AG04450 (cell line): ENCODE measurements at regions not wholly inside any gene's neighbourhood (a gene's known extent, or its start where the extent isn't known, plus 50 kb on each side); places are given as distances from the start of the nearest gene placed in this dataset.

Source experiments
- CTCF ChIA-PET: fragments of 300-600, 350-600 bp; formaldehyde crosslinking; extraction: SDS; loops from one replicate; lab custom pipeline; 2022; ENCODE audit warnings: antibody characterized with exemption, inconsistent platforms; lab: Charles Lee
- POLR2A ChIA-PET: fragments of 350-600 bp; formaldehyde crosslinking; extraction: SDS; loops from one replicate; lab custom pipeline; 2021; ENCODE audit warnings: antibody characterized with exemption, inconsistent platforms; lab: Yijun Ruan, JAX
- DNase-seq: peaks from one replicate; pipeline ENCODE4 v3.0.0-alpha.2; 2011; ENCODE audit warnings: low read depth, low spot score
- H3K27ac ChIP-seq: one replicate; pipeline ENCODE4 v1.5.1; 2012; ENCODE audit warnings: low read depth, low read length, control low read depth
- H3K27me3 ChIP-seq: one replicate; pipeline ENCODE4 v1.6.0; 2012; ENCODE audit warnings: low read length; ENCODE audit not compliant: control insufficient read depth, insufficient read depth
- H3K4me3 ChIP-seq: 2 replicates; pipeline ENCODE4 v1.5.1; 2011; ENCODE audit warnings: mild to moderate bottlenecking, low read depth, low read length, control low read depth
- H3K9me3 ChIP-seq: 2 replicates; pipeline ENCODE4 v1.5.1; 2012; ENCODE audit warnings: low read length; ENCODE audit not compliant: control insufficient read depth, insufficient read depth
- TF ChIP-seq, protein P1 (sequence below): IDR thresholded peaks from 2 replicates; pipeline ENCODE4 v1.5.1; 2011; ENCODE audit warnings: low read depth, low read length, control low read depth, inconsistent platforms

DNA sequence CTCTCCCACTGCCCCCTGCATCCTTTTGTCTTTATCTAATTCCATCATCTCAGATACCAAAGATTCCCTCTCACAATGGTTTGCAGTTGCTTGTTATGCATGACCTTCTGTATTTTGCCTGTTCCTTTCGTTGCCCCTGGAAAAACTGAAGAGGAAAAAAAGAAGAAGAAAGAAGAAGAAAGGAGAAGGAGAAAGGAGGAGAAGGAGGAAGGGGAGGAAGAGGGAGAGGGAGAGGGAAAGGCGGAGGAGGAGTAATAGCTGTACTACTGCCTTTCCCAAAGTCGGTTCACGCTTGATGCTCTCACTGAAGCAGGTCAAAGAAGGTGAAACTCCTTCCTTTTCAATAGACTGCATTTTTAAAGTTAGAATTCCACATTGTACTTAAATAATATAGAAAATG lies 513.8 kb downstream of the PTPRC start:
- no peak overlapping the region for H3K27ac ChIP-seq
- H3K9me3 ChIP-seq, result no peaks in the 10 kb centered on the region
- POLR2A ChIA-PET, result no interaction called here
- no peak for DNase-seq
- TF ChIP-seq, protein P1, sequence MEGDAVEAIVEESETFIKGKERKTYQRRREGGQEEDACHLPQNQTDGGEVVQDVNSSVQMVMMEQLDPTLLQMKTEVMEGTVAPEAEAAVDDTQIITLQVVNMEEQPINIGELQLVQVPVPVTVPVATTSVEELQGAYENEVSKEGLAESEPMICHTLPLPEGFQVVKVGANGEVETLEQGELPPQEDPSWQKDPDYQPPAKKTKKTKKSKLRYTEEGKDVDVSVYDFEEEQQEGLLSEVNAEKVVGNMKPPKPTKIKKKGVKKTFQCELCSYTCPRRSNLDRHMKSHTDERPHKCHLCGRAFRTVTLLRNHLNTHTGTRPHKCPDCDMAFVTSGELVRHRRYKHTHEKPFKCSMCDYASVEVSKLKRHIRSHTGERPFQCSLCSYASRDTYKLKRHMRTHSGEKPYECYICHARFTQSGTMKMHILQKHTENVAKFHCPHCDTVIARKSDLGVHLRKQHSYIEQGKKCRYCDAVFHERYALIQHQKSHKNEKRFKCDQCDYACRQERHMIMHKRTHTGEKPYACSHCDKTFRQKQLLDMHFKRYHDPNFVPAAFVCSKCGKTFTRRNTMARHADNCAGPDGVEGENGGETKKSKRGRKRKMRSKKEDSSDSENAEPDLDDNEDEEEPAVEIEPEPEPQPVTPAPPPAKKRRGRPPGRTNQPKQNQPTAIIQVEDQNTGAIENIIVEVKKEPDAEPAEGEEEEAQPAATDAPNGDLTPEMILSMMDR, result no peak
- no peaks in the 10 kb centered on the region for H3K27me3 ChIP-seq
- no peak overlapping the region for H3K4me3 ChIP-seq
- CTCF ChIA-PET, result no interaction called here

DNA sequence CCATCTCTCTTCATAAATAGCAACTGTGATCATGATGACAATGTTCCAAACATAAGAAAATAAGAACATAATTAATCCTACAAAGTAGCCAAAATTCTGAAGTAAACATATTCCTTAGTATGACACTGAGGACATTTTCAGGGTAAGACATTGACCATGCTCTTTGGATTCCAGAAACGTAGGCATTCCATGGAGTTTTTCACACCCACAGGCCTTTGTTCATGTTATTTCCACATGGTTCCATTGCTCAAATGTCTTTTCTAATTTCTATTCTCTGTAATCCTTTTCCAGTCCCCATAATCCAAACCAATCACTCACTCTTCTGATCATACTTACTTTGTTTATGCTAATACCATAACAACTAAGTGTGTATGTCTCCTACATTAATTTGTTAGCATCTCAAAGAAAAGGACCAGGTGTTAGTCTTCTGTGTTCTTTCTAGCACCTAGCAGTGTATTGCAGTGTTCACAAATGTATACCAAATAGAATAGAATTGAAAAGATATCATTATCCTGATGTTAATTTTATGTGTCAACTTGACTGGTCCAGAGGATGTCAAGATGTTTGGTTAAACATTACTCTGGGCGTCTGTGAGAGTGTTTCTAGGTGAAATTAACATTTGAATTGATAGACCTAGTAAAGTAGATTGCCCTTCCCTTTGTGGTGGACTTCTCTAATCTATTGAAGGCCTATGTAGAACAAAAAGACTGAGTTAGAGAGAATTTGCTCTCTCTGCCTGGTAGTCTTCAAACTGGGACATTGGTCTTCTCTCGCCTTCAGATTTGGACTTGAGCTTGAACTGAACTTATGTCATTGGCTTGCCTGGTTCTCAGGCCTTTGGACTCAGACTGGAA lies 516.6 kb downstream of the PTPRC start:
- H3K4me3 ChIP-seq, result no peak overlapping the region
- TF ChIP-seq, protein P1, result no peak
- CTCF ChIA-PET, result no interaction called here
- DNase-seq, result no peak
- H3K27ac ChIP-seq, result no peak overlapping the region
- no peaks in the 10 kb centered on the region for H3K9me3 ChIP-seq
- POLR2A ChIA-PET, result no interaction called here
- H3K27me3 ChIP-seq, result no peaks in the 10 kb centered on the region

DNA sequence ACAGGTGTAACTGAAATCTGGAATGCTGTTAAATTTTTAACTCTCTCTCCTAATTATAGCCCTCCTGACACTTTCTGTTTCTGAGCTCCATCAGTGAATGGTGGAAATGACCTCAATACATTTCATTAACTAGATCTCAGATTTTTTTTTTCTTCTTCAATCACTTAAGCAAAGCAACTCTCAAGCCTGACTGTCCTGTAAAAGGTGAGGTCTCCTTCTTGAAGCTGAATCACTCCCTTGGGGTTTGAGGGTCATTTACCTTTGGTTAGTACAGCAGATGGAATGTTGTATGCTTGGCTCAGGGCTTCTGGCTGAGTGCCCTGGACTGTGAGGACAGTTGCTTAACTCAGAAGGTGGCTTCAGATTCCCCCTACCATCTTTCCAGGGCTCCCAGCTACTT lies 518.7 kb downstream of the PTPRC start:
- Histone ChIP-seq H3K9me3 (no peaks in the 10 kb centered on the region), H3K27ac (no peak overlapping the region), H3K27me3 (no peaks in the 10 kb centered on the region), H3K4me3 (no peak overlapping the region)
- CTCF ChIA-PET, result no interaction called here
- POLR2A ChIA-PET, result no interaction called here
- TF ChIP-seq, protein P1, result no peak
- no peak for DNase-seq

DNA sequence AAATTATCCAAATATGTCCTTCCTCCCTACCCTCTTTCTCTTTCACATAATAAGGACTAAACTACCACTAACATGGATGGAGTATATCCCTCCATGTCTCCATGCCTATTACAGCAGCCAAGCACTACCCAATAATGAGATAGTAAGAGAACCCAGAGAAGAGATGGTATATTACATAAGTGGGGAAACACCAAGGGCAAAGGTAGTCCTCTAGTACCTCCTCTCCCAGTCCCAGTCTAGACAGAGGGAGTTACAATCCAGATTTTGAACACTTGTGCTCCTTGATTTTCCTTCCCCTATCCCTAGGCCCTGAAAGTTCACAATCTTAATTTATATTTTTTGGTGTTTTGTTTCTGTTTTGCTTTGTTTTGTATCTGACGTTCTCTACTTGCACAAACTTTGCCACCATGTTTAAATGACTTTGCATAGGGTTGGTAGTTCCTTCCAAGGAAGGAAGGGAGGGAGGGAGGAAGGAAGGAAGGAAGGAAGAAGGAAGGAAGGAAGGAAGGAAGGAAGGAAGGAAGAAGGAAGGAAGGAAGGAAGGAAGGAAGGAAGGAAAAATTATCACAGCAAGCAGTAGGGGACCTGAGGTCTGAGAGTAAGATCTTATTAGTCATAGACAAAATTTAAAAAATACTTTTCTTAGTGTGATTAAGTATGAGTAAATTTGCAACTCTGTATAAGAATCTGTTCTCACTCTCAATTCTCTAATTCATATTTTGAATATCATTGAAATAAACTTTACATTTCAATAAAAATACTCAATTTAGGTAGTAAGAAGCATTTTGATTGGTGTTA lies 521.9 kb downstream of the PTPRC start:
- DNase-seq, result no peak
- H3K9me3 ChIP-seq, result no peaks in the 10 kb centered on the region
- TF ChIP-seq, protein P1, result no peak
- no peaks in the 10 kb centered on the region for H3K27me3 ChIP-seq
- ChIA-PET CTCF (no interaction called here), POLR2A (no interaction called here)
- no peak overlapping the region for H3K27ac ChIP-seq
- no peak overlapping the region for H3K4me3 ChIP-seq

DNA sequence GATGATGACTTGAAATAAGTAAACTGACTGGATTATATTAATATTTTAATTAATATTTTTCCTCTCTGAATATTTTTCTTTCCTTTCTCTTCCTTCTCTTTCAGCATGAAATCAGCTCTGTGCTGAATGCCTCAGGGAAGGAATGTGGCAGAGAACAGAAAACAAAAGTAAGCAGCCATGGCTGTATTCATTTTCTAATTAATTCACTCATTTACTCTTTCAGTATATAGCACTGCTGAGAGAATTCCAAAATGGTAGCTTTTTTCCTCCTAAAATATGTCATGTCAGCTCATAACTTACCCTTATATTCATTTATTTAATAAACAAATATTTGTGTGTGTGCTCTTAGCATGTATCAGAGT lies 522.5 kb downstream of the PTPRC start:
- ChIA-PET POLR2A (no interaction called here), CTCF (no interaction called here)
- Histone ChIP-seq H3K27ac (no peak overlapping the region), H3K9me3 (no peaks in the 10 kb centered on the region), H3K27me3 (no peaks in the 10 kb centered on the region), H3K4me3 (no peak overlapping the region)
- no peak for DNase-seq
- TF ChIP-seq, protein P1, result no peak
